WERI-Rb-1 (cell line): ENCODE measurements at regions not wholly inside any gene's neighbourhood (a gene's known extent, or its start where the extent isn't known, plus 50 kb on each side); places are given as distances from the start of the nearest gene placed in this dataset.
A peak's percentile ranks its signal among the peaks of the same experiment; 100 is the strongest.

Experiments
- DNase-seq: peaks from one replicate; pipeline ENCODE4 v3.0.0-alpha.2; 2020
- H3K27ac ChIP-seq: fragments of 250-450 bp; sonication (Bioruptor Pico); 2 replicates; pipeline ENCODE4 v1.5.1; 2020; ENCODE audit warnings: mild to moderate bottlenecking, moderate library complexity
- H3K27me3 ChIP-seq: fragments of 250-450 bp; sonication (Bioruptor Pico); 2 replicates; pipeline ENCODE4 v1.5.1; 2021; ENCODE audit warnings: mild to moderate bottlenecking, low read depth, moderate library complexity; ENCODE audit not compliant: insufficient read depth, severe bottlenecking
- H3K36me3 ChIP-seq: fragments of 250-450 bp; sonication (Bioruptor Pico); 2 replicates; pipeline ENCODE4 v1.5.1; 2020; ENCODE audit warnings: mild to moderate bottlenecking, moderate library complexity
- H3K4me3 ChIP-seq: 2 replicates; pipeline ENCODE4 v1.5.1; 2011; ENCODE audit warnings: low read depth, mild to moderate bottlenecking, control low read depth, low read length
- H3K9me3 ChIP-seq: fragments of 250-450 bp; sonication (Bioruptor Pico); 2 replicates; pipeline ENCODE4 v1.5.1; 2021; ENCODE audit warnings: mild to moderate bottlenecking, moderate library complexity; ENCODE audit not compliant: severe bottlenecking
- TF ChIP-seq, protein P1 (sequence below): IDR thresholded peaks from 2 replicates; pipeline ENCODE4 v1.5.1; 2011; ENCODE audit warnings: low read depth, mild to moderate bottlenecking, control low read depth, inconsistent platforms, low read length

DNA sequence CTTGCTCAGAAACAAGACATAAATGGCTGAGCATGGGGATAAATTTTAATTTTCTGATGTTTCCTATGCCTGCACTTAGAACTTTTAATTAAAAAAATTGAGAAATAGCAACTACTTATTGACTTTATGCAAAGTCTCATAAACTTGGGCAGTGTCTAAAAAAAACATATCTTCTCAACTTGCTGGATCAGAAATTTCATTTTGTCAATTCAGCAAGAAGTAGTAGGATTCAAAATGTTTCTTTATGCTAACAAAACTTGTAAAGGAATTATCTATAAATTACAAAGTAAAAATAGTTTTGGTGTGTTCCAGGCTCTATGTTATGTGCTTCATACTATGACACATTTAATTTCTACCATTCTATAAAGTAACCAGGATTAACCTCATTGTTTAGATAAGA lies 562.2 kb upstream of the IMPG1 start:
- no peak for DNase-seq
- Histone ChIP-seq H3K9me3 (no peaks in the 10 kb centered on the region), H3K36me3 (no peaks in the 10 kb centered on the region), H3K4me3 (no peak overlapping the region), H3K27me3 (no peaks in the 10 kb centered on the region), H3K27ac (no peak overlapping the region)
- TF ChIP-seq, protein P1, sequence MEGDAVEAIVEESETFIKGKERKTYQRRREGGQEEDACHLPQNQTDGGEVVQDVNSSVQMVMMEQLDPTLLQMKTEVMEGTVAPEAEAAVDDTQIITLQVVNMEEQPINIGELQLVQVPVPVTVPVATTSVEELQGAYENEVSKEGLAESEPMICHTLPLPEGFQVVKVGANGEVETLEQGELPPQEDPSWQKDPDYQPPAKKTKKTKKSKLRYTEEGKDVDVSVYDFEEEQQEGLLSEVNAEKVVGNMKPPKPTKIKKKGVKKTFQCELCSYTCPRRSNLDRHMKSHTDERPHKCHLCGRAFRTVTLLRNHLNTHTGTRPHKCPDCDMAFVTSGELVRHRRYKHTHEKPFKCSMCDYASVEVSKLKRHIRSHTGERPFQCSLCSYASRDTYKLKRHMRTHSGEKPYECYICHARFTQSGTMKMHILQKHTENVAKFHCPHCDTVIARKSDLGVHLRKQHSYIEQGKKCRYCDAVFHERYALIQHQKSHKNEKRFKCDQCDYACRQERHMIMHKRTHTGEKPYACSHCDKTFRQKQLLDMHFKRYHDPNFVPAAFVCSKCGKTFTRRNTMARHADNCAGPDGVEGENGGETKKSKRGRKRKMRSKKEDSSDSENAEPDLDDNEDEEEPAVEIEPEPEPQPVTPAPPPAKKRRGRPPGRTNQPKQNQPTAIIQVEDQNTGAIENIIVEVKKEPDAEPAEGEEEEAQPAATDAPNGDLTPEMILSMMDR: no peak

DNA sequence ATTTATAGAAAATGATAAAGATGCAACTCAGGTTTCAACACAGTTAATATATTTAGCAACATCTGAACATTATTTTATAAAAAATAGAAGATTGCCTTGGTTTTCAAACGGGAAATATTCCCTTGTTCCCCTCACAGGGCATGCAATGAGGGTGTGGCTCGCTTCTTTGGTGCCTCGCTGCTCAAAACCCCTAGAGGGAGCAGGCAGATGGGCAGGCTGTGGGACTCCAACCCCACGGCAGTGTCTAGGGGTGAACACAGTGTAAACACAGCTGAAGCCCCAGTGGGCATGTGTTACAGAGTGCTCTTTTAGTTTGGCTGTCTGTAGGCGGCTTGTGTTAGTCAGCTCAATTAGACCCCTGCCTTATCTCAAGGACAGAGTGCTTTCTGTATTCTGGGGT lies 560.8 kb upstream of the IMPG1 start:
- Histone ChIP-seq H3K36me3 (no peaks in the 10 kb centered on the region), H3K4me3 (no peak overlapping the region), H3K27me3 (no peaks in the 10 kb centered on the region), H3K27ac (no peak overlapping the region), H3K9me3 (peaks cover 2% of the 10 kb centered on the region)
- TF ChIP-seq, protein P1: peak; percentile 48
- DNase-seq: peak; percentile 52

DNA sequence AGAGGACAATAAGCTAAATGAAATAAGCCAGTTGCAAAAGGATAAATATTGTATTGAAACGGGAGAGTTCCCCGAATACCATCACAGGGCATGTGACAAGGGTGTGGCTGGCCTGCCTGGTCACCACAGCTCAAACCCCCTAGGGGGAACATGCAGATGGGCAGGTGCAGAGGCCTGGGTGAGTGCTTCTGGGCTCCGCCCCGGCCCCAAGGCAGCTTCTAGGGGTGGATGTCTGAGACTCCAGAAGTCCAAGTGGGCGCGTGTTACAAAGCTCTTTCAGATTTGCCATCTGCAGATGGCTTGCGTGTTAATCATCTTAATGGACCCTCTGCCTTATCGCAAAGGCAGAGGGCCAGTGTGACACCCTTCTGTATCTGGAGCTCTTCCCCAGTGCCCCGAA lies 559.2 kb upstream of the IMPG1 start:
- H3K27me3 ChIP-seq: no peaks in the 10 kb centered on the region
- H3K36me3 ChIP-seq: no peaks in the 10 kb centered on the region
- no peak overlapping the region for H3K4me3 ChIP-seq
- H3K27ac ChIP-seq: no peak overlapping the region
- TF ChIP-seq, protein P1: no peak
- DNase-seq: peak; percentile 72
- H3K9me3 ChIP-seq: peaks cover 2% of the 10 kb centered on the region

DNA sequence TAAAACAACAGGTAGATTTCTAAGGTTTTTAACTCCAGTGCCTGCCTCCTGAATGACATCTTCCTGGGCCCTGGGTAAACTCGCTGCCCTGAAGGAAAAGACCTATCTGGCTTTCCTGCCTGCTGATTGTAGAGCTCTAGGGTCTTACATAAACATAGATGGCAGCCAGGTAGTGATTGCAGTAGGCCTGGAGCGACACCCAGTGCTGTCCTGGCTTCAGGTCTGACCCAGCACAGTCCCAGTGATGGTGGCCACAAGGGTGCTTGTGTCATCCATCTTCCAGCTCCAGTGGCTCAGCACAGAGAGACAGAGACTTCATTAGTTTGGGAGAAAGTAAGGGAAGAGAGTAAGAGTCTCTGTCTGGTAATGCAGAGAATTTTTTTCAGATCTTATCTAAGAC lies 542.9 kb upstream of the IMPG1 start:
- H3K4me3 ChIP-seq: no peak overlapping the region
- H3K27me3 ChIP-seq: no peaks in the 10 kb centered on the region
- no peak for DNase-seq
- TF ChIP-seq, protein P1: no peak
- H3K36me3 ChIP-seq: no peaks in the 10 kb centered on the region
- no peaks in the 10 kb centered on the region for H3K9me3 ChIP-seq
- H3K27ac ChIP-seq: no peak overlapping the region

DNA sequence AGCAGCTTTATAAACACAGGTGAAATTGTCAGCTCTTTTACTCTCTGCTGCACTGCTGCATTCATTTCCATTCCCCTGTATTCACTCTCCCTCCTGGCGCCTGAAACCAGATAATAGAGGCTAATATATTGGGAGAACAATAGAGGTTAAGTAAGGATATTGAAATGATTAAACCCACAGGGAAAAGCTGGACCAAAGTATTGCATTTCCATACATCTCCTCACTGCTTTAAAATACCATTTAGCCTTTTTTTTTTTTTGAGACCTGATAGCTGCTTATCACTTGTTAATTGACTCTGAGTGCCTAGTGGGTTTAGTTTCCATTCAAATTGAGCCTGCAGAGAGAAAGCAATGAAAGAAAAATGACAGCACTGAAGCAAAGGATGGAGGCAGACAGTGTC lies 540.5 kb upstream of the IMPG1 start:
- TF ChIP-seq, protein P1: no peak
- DNase-seq: no peak
- Histone ChIP-seq H3K36me3 (no peaks in the 10 kb centered on the region), H3K27me3 (no peaks in the 10 kb centered on the region), H3K27ac (no peak overlapping the region), H3K9me3 (no peaks in the 10 kb centered on the region), H3K4me3 (no peak overlapping the region)

DNA sequence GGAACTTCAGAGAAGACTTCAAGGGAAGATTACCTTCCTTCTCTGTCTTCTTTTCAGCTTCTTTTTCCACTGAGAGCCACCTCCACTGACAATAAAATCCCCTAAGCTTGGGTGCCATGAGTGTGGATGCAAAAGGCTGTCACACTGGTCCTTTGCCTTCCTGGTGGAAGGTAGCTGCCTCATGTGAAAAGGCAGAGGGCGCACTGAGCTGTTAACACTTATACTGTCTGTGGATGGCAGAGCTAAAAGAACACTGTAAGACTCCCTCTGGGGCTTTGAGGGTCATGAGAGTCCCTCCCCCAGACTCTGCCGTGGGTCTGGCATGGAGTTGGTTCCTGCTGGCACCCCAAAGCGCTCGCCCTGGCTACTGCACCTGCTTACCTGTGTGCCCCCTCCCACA lies 536.7 kb upstream of the IMPG1 start:
- no peaks in the 10 kb centered on the region for H3K9me3 ChIP-seq
- H3K36me3 ChIP-seq: no peaks in the 10 kb centered on the region
- no peak for DNase-seq
- H3K27me3 ChIP-seq: no peaks in the 10 kb centered on the region
- no peak overlapping the region for H3K27ac ChIP-seq
- H3K4me3 ChIP-seq: no peak overlapping the region
- TF ChIP-seq, protein P1: no peak
